ENCODE measurements at regions not wholly inside any gene's neighbourhood (a gene's known extent, or its start where the extent isn't known, plus 50 kb on each side); places are given as distances from the start of the nearest gene placed in this dataset.
A peak's percentile ranks its signal among the peaks of the same experiment; 100 is the strongest.
"Not testable (repeated sequence)": the region's sequence is repeated elsewhere in the genome, so short reads cannot be mapped to it uniquely, and the experiment has no call there.

GRCh38 chr9:79471580-79472543 lies 99.9 kb upstream of the TLE4 start:
- ATAC-seq (peak; percentile 83), DNase-seq (ENCODE audit: low spot score) (peak; percentile 55)

GRCh38 chr9:79473704-79474103 lies 98.1 kb upstream of the TLE4 start:
- ATAC-seq = no peak
- no peak for DNase-seq (ENCODE audit: low spot score)

- ATAC-seq = no peak
These were observed 94.4 kb upstream of the TLE4 start for GRCh38 chr9:79477241-79477840.

GRCh38 chr9:79477955-79478771 lies 93.6 kb upstream of the TLE4 start:
- DNase-seq (ENCODE audit: low spot score) (no peak), ATAC-seq (no peak)

More at GRCh38 chr9:79477241-79477840, 94.4 kb upstream of the TLE4 start:
- DNase-seq (ENCODE audit: low spot score) = no peak

- no peak for DNase-seq (ENCODE audit: low spot score)
- no peak for ATAC-seq
These were observed 91.1 kb upstream of the TLE4 start for GRCh38 chr9:79480639-79481038.

- ATAC-seq = no peak
- no peak for DNase-seq (ENCODE audit: low spot score)
These were observed 89.8 kb upstream of the TLE4 start for GRCh38 chr9:79481846-79482477.

GRCh38 chr9:79485258-79485657 lies 86.5 kb upstream of the TLE4 start:
- ATAC-seq (no peak), DNase-seq (ENCODE audit: low spot score) (no peak)

- DNase-seq (ENCODE audit: low spot score) (no peak), ATAC-seq (no peak)
These were observed 82.3 kb upstream of the TLE4 start for GRCh38 chr9:79489261-79490000.

GRCh38 chr9:79490657-79491248 lies 81.0 kb upstream of the TLE4 start:
- DNase-seq (ENCODE audit: low spot score) = no peak
- ATAC-seq = no peak

- ATAC-seq = no peak
- no peak for DNase-seq (ENCODE audit: low spot score)
These were observed 79.4 kb upstream of the TLE4 start for GRCh38 chr9:79492092-79493009.

GRCh38 chr9:79500196-79500864 lies 71.4 kb upstream of the TLE4 start:
- not testable (repeated sequence) for ATAC-seq; DNase-seq (ENCODE audit: low spot score)

GRCh38 chr9:79501546-79501945 lies 70.2 kb upstream of the TLE4 start:
- no peak for DNase-seq (ENCODE audit: low spot score)
- no peak for ATAC-seq

GRCh38 chr9:79507801-79508200 lies 64.0 kb upstream of the TLE4 start:
- no peak for DNase-seq (ENCODE audit: low spot score)
- ATAC-seq = no peak

- no peak for ATAC-seq
- DNase-seq (ENCODE audit: low spot score) = no peak
These were observed 59.5 kb upstream of the TLE4 start for GRCh38 chr9:79512251-79512650.
